GM18909 (cell line): ENCODE measurements at regions not wholly inside any gene's neighbourhood (a gene's known extent, or its start where the extent isn't known, plus 50 kb on each side); places are given as distances from the start of the nearest gene placed in this dataset.

Source experiments
- ATAC-seq: cut with Tn5 transposase; IDR thresholded peaks from one replicate; pipeline ENCODE4 v1.9.1; 2021; ENCODE audit warnings: mild to moderate bottlenecking; ENCODE audit not compliant: unreplicated experiment, poor library complexity

DNA sequence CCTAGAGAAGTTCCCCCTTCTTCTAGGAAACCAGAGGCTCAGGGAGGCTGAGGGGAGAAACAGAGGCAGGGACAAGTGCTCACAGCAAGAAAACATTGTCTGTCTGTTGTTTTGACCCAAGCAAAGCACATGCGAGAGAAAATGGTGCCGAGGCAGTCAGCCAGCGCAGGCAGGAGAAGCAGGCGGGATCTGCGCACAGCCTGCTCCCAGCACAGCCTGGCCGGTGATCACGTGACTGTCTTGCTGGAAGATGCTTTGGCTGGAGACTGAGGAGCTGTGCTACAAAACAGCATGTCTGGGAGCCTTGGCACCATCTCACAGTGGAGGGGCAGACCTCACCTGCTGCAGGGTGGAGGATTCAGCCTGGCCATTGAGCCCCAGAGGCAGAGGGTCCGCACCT lies 93.7 kb upstream of the MYCN start:
- no peak for ATAC-seq

DNA sequence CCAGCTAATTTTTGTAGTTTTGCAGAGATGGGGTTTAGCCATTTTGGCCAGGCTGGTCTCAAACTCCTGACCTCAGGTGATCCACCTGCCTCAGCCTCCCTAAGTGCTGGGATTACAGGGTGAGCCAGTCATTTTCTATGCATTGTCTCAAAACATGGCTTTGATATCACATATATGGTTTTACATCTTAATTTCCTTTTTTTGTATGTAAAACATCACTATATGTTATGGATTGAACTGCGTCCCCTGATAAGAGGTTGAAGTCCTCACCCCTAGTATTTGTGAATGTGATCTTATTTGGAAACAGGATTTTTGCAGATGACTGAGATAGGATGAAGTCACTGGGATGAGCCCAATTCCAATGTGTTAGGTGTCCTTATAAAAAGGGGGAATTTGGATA lies 89.8 kb upstream of the MYCN start:
- no peak for ATAC-seq

DNA sequence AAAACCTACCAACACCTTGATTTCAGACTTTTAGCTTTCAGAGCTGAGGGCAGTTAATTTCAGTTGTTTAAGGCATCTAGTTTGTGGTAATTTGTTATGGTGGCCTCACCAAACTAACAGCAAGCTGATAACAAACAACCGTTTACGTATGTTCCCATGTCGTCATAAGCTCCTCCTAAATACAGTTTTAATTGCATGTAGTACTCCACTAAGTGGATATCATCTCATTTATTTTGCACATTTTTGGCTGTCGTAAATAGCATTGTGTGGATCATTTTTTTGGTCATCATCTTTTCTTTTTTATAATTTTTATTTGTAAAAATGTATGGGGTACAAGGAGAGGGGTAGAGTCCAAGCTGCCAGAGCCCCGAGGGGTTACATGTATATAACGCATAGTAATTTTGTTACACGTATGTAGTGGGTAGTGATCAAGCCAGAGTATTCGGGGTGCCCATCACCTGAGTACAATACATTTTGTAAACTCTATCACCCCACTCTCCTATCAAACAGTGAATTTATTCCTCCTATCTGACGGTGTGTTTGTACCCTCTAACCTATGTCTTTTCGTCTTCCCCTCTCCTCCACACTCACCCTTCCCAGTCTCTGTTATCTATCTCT lies 89.2 kb upstream of the MYCN start:
- no peak for ATAC-seq

- ATAC-seq, result no peak
Observed at GRCh38 chr2:15852811-15853210, 87.5 kb upstream of the MYCN start.

- no peak for ATAC-seq
Observed at GRCh38 chr2:15853903-15854302, 86.4 kb upstream of the MYCN start.

GRCh38 chr2:15855766-15856260 lies 84.5 kb upstream of the MYCN start:
- no peak for ATAC-seq

DNA sequence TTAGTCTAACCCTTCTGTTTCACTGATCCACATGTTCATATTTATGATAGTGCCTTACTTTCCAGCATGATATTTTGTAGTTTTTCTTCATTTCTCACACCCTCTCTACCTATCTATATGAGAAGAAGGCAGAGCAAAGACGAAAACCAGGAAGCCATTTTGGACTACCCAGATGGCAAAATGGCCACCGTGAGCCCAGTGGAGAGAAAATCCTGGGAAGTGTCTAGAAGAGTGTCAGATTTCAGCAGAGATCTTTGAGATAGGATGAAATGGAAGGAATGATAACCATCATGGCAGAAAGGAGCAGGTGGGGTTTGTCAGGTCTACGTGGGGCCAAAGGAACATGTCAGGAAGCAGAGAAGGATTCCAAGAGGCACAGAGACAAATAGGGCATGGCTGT lies 84.0 kb upstream of the MYCN start:
- no peak for ATAC-seq

DNA sequence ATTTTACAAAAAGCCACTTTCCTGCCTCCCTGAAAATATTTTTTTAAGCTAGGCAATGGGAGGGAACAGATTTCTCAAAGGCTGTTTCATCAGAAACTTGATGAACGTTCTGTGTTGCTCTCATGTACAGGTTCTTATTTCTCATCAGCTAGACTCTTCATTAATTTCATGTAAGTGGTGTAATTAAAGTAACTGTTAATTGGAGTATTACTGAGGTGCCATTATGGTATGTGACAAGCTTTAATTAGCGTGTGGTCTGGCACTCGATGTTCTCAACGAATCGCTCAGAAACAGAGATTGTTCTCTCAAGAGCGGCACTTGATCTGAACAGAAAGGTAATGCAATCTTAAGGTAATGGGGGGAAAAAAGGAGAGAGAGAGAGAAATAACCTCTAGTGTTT lies 81.9 kb upstream of the MYCN start:
- no peak for ATAC-seq

- no peak for ATAC-seq
Observed at GRCh38 chr2:15860051-15860663, 80.2 kb upstream of the MYCN start.

- ATAC-seq, result no peak
Observed at GRCh38 chr2:15860760-15861159, 79.6 kb upstream of the MYCN start.

DNA sequence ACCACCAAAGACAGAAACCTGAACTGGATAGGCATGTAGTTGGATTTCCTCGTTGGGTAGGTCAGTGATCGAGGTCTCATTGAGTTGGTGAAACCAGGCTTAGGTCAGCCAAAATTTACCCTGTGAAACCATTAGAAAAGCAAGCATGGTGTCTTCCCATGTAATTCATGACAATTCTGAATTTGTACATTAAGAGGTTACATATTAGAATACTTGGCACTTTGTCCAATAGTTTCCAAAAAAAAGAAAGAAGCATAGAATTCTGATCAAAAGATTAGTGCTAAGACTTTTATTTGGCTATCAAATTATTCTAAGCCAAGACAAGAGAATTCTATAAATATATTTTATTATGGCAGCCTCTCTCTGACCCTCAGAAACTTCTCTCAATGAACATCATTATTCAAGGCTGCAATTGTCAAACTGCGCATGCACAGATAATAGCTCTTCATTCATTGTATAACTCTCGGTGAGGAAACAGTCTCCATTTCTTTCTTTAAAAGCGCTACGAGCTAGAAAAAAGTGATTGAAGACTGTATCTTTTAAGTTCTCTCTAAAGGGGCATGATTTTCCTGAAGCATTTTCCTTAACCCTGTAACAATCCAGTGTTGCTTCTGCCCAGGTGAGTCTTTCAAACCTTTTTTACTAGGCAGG lies 79.1 kb upstream of the MYCN start:
- ATAC-seq, result no peak

- ATAC-seq, result no peak
Observed at GRCh38 chr2:15861898-15862297, 78.5 kb upstream of the MYCN start.

GRCh38 chr2:15863089-15863488 lies 77.3 kb upstream of the MYCN start:
- no peak for ATAC-seq

DNA sequence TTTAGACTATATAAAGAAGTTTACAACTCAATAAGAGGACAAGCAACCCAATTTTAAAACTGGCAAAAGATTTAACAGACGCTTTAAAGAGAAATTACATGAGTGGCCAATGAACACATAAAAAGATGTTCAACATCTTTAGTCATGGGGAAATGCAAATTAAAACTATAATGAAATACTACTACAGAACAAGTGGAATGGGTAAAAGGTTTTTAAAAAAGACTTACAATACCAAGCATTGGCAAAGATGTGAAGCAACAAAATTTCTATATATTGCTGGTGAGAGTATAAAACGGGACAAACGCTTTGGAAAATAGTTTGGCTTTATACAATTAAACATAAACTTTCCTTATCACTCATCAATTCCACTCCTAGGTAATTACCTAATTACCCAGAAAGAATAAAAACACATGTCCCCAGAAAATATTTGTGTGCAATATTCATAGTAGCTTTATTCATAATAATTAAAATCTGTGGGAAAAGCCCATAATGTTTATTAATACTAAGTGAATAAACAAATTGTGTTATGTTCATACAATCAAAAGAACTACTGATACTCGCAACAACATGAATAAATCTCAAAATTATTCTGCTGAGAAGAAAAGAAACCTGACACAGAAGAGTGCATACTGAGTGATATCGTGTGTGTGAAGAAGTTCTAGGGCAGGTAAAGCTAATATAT lies 76.7 kb upstream of the MYCN start:
- no peak for ATAC-seq

DNA sequence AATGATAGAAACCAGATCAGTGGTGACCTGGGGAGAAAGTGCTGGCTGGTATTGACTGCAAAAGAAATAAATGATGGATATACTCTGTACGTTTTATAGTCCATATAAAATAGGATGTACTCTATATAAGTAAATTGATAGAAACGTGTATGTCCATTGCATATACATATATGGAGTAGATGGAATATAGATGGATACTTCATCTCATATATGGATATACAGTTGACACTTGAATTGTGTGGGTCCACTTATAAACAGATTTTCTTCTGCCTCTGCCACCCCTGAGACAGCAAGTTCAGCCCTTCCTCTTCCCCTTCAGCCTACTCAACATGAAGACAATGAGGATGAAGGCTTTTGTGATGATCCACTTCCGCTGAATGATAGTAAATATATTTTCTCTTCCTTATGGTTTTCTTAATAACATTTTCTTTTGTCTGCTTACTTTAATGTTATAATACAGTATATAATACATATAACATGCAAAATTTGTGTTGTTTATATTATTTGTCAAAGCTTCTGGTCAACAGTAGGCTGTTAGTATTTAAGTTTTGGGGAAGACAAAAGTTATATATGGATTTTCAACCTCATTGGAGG lies 76.1 kb upstream of the MYCN start:
- ATAC-seq, result no peak

DNA sequence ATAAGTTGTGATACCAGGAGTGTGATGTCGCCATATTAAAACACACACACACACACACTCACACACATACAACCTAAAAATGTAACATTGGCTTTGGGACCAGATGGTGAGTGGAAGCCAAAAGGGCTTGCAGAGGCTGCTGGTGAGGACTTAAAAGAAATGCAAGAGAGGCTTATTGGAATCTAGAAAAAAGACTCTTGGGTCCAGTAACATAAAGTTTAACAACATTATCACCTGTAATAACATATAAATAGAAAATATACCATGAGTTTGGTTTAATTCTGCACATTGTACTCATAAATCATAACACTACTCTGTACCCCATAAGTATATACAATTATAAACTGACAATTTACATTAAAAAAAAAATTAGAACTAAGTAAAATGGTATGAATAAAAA lies 74.4 kb upstream of the MYCN start:
- ATAC-seq, result no peak

DNA sequence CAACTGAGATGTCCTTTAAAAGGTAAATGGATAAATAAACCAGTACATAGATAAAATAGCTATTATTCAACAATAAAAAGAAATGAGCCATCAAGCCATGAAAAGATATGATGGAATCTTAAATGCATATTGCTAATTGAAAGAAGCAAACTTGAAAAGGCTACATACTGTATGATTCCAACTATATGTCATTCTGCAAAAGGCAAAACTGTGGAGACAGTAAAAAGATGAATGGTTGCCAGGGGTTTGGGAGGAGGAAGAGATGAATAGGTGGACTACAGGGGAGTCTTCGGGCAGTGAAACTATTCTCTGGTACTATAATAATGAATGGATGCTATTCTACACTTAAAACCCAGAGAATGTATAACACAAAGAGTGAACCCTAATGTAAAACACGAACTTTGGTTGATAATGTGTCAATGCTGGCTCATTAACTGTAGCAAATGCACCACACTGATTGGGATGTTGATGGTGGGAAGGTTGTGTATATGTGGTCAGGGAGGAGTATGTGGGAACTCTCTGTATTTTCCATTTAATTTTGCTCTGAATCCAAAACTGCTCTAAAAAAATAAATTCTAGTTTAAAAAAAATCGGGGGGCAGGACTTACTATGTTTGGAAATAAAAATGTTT lies 73.7 kb upstream of the MYCN start:
- no peak for ATAC-seq

GRCh38 chr2:15867194-15868171 lies 72.9 kb upstream of the MYCN start:
- no peak for ATAC-seq

DNA sequence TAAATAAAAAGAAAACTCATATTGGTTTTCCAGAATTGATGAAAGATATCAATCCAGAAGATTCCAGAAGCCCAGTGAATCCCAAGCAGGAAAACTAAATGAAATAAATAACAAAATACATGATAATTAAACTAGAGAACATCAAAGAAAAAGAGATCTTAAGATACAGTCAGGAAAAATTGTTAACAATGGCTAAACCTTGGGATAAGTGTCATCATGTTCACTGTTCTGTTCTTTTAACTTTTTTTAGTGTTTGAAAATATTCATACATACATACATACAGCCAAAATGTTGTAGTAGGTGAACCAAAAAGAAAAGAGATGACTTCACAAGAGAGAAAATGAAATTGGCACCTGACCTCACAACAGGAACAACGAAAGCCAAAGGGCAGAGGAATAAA lies 72.2 kb upstream of the MYCN start:
- ATAC-seq, result no peak
